PC-9 (cell line): ENCODE measurements at regions not wholly inside any gene's neighbourhood (a gene's known extent, or its start where the extent isn't known, plus 50 kb on each side); places are given as distances from the start of the nearest gene placed in this dataset.

ENCODE experiments used
- BruUV-seq: library from RNA; stranded (reverse); fragments of 400-500 nt; replicated peaks from 2 replicates; lab custom pipeline; 2021; lab: Mats Ljungman, UMichigan
- CTCF ChIA-PET: fragments of 300-600 bp; sonication (Branson Sonifier 250); formaldehyde crosslinking; loops from one replicate; lab custom pipeline; 2022; ENCODE audit warnings: antibody characterized with exemption; lab: Charles Lee
- POLR2A ChIA-PET: fragments of 300-600 bp; sonication (Branson Sonifier 250); formaldehyde crosslinking; loops from one replicate; lab custom pipeline; 2022; ENCODE audit warnings: antibody characterized with exemption; ENCODE audit not compliant: unreplicated experiment; lab: Charles Lee
- DNase-seq, 2 experiments: peaks; one replicate each; pipeline versions ENCODE4 v3.0.0 to v3.0.0-alpha.2; 2015 to 2022; ENCODE audit warnings: mixed read lengths in 1 of 2
- H2AFZ ChIP-seq: fragments of 200-600 bp; sonication (generic); 2 replicates; pipeline ENCODE4 v1.8.1; 2017; ENCODE audit warnings: antibody characterized with exemption
- H3F3A ChIP-seq: fragments of 200-600 bp; sonication (generic); 2 replicates; pipeline ENCODE4 v1.8.1; 2017; ENCODE audit warnings: antibody characterized with exemption, mild to moderate bottlenecking, low read depth; ENCODE audit not compliant: insufficient read depth
- H3K27ac ChIP-seq: fragments of 200-600 bp; sonication (generic); 2 replicates; pipeline ENCODE4 v1.6.1; 2016; ENCODE audit warnings: mixed run types
- H3K27me3 ChIP-seq: fragments of 200-600 bp; sonication (generic); 2 replicates; pipeline ENCODE4 v1.6.1; 2016; ENCODE audit warnings: low read depth, mixed run types; ENCODE audit not compliant: insufficient read depth
- H3K36me3 ChIP-seq: fragments of 200-600 bp; sonication (generic); 2 replicates; pipeline ENCODE4 v1.6.1; 2016; ENCODE audit warnings: low read depth, mixed run types
- H3K4me1 ChIP-seq: fragments of 200-600 bp; sonication (generic); replicated peaks from 2 replicates; pipeline ENCODE4 v1.6.1; 2016; ENCODE audit warnings: mixed run types; ENCODE audit not compliant: insufficient read depth
- H3K4me2 ChIP-seq: fragments of 200-600 bp; sonication (generic); 2 replicates; pipeline ENCODE4 v1.6.1; 2017; ENCODE audit warnings: mixed run types
- H3K4me3 ChIP-seq: fragments of 200-600 bp; sonication (generic); 2 replicates; pipeline ENCODE4 v1.6.1; 2016; ENCODE audit warnings: mixed run types
- H3K79me2 ChIP-seq: fragments of 200-600 bp; sonication (generic); 2 replicates; pipeline ENCODE4 v1.6.1; 2017; ENCODE audit warnings: low read depth, mixed run types
- H3K9me2 ChIP-seq: fragments of 200-600 bp; sonication (generic); 2 replicates; pipeline ENCODE4 v1.8.1; 2017; ENCODE audit warnings: mild to moderate bottlenecking; ENCODE audit not compliant: insufficient read depth
- H3K9me3 ChIP-seq: fragments of 200-600 bp; sonication (generic); 2 replicates; pipeline ENCODE4 v1.8.1; 2016; ENCODE audit warnings: low read depth; ENCODE audit not compliant: insufficient read depth
- H4K20me1 ChIP-seq: fragments of 200-600 bp; sonication (generic); 2 replicates; pipeline ENCODE4 v1.8.1; 2017; ENCODE audit not compliant: insufficient read depth
- CTCF ChIP-seq: fragments of 200-600 bp; sonication (generic); conservative IDR thresholded peaks from 2 replicates; pipeline ENCODE4 v1.6.1; 2017; ENCODE audit warnings: mixed run types, antibody characterized with exemption, mild to moderate bottlenecking, moderate library complexity
- EZH2 ChIP-seq: fragments of 200-600 bp; sonication (generic); IDR thresholded peaks from 2 replicates; pipeline ENCODE4 v1.8.0; 2017; ENCODE audit warnings: antibody characterized with exemption, low read depth
- intact Hi-C: fragments of 100-400 bp; cut with micrococcal nuclease; formaldehyde crosslinking; loops from one replicate; pipeline ENCODE4 v1.10.0; 2022; ENCODE audit not compliant: unreplicated experiment

GRCh38 chr10:130775311-130775710 lies 536.2 kb downstream of the TCERG1L start:
- TF ChIP-seq EZH2 = no peak
- TF ChIP-seq CTCF = no peak
- Histone ChIP-seq H3F3A (no peaks in the 10 kb centered on the region), H4K20me1 (no peaks in the 10 kb centered on the region), H3K79me2 (no peaks in the 10 kb centered on the region), H3K9me2 (no peaks in the 10 kb centered on the region), H3K27ac (no peak overlapping the region), H3K9me3 (no peaks in the 10 kb centered on the region), H3K4me3 (no peak overlapping the region), H3K4me2 (no peak overlapping the region), H3K27me3 (peaks cover 62% of the 10 kb centered on the region), H3K4me1 (no peaks in the 10 kb centered on the region), H2AFZ (no peak overlapping the region), H3K36me3 (no peaks in the 10 kb centered on the region)
- BruUV-seq = no TSS peak
- ChIA-PET POLR2A (no interaction called here), CTCF (no interaction called here)
- no peak for DNase-seq
- intact Hi-C loops = no loop called here

- Histone ChIP-seq H3K4me3 (no peak overlapping the region), H3K27me3 (peaks cover 58% of the 10 kb centered on the region), H3K9me3 (no peaks in the 10 kb centered on the region), H3F3A (no peaks in the 10 kb centered on the region), H3K4me1 (no peaks in the 10 kb centered on the region), H3K27ac (no peak overlapping the region), H3K36me3 (no peaks in the 10 kb centered on the region), H3K4me2 (no peak overlapping the region), H3K79me2 (no peaks in the 10 kb centered on the region), H3K9me2 (no peaks in the 10 kb centered on the region), H2AFZ (no peak overlapping the region), H4K20me1 (no peaks in the 10 kb centered on the region)
- intact Hi-C loops = no loop called here
- POLR2A ChIA-PET = no interaction called here
- no peak for TF ChIP-seq EZH2
- no peak for TF ChIP-seq CTCF
- no peak for DNase-seq
- CTCF ChIA-PET = no interaction called here
- no TSS peak for BruUV-seq
Observed at GRCh38 chr10:130776724-130777123, 534.8 kb downstream of the TCERG1L start.

- no peak for DNase-seq
- no peaks in the 10 kb centered on the region for H3F3A ChIP-seq
- BruUV-seq = no TSS peak
- intact Hi-C loops = no loop called here
- no peaks in the 10 kb centered on the region for H3K79me2 ChIP-seq
- no peaks in the 10 kb centered on the region for H4K20me1 ChIP-seq
- POLR2A ChIA-PET = no interaction called here
- H3K9me2 ChIP-seq = no peaks in the 10 kb centered on the region
- H3K27ac ChIP-seq = no peak overlapping the region
- CTCF ChIA-PET = no interaction called here
- H3K4me2 ChIP-seq = no peak overlapping the region
- peaks cover 64% of the 10 kb centered on the region for H3K27me3 ChIP-seq
- H3K9me3 ChIP-seq = no peaks in the 10 kb centered on the region
- H2AFZ ChIP-seq = no peak overlapping the region
- no peak overlapping the region for H3K4me3 ChIP-seq
- TF ChIP-seq EZH2 = no peak
- no peak for TF ChIP-seq CTCF
- H3K4me1 ChIP-seq = no peaks in the 10 kb centered on the region
- H3K36me3 ChIP-seq = no peaks in the 10 kb centered on the region
Observed at GRCh38 chr10:130777507-130778165, 533.9 kb downstream of the TCERG1L start.
